HL-60 (cell line): ENCODE measurements at regions not wholly inside any gene's neighbourhood (a gene's known extent, or its start where the extent isn't known, plus 50 kb on each side); places are given as distances from the start of the nearest gene placed in this dataset.

Experiments used
- DNase-seq, 2 experiments: peaks; one replicate each; pipeline ENCODE4 v3.0.0-alpha.2; 2010 to 2020; ENCODE audit warnings: low read depth in 1 of 2, low spot score in 1 of 2
- H3K27ac ChIP-seq: fragments of 250-450 bp; sonication (Bioruptor Pico); replicated peaks from 2 replicates; pipeline ENCODE4 v1.5.1; 2020; ENCODE audit warnings: mild to moderate bottlenecking, moderate library complexity
- H3K27me3 ChIP-seq: fragments of 250-450 bp; sonication (Bioruptor Pico); 2 replicates; pipeline ENCODE4 v1.5.1; 2021; ENCODE audit warnings: mild to moderate bottlenecking, moderate library complexity; ENCODE audit not compliant: insufficient read depth, poor library complexity, severe bottlenecking
- H3K4me3 ChIP-seq: replicated peaks from 2 replicates; pipeline ENCODE4 v1.5.1; 2011; ENCODE audit warnings: mild to moderate bottlenecking, control low read depth, low read length; ENCODE audit not compliant: insufficient read depth
- CTCF ChIP-seq: IDR thresholded peaks from one replicate; pipeline ENCODE4 v1.5.1; 2011; ENCODE audit warnings: low read length, control low read depth, inconsistent platforms; ENCODE audit not compliant: insufficient read depth
- GABPA ChIP-seq: IDR thresholded peaks from 2 replicates; pipeline ENCODE4 v1.6.1; 2012; ENCODE audit warnings: low read depth
- POLR2AphosphoS5 ChIP-seq: IDR thresholded peaks from 2 replicates; pipeline ENCODE4 v1.6.1; 2012; ENCODE audit warnings: low read depth
- REST ChIP-seq: IDR thresholded peaks from 2 replicates; pipeline ENCODE4 v1.6.1; 2012; ENCODE audit warnings: low read depth; ENCODE audit not compliant: insufficient replicate concordance
- SPI1 ChIP-seq: IDR thresholded peaks from 2 replicates; pipeline ENCODE4 v1.6.1; 2012; ENCODE audit warnings: low read depth, mild to moderate bottlenecking, borderline replicate concordance

- Histone ChIP-seq H3K27me3 (no peaks in the 10 kb centered on the region), H3K27ac (no peak overlapping the region), H3K4me3 (no peak overlapping the region)
- TF ChIP-seq CTCF (no peak), GABPA (no peak), POLR2AphosphoS5 (no peak), SPI1 (no peak), REST (no peak)
- no peak for DNase-seq
Observed at GRCh38 chr16:50884066-50884860, 142.4 kb downstream of the CYLD start.

- H3K27ac ChIP-seq: no peak overlapping the region
- H3K4me3 ChIP-seq: no peak overlapping the region
- no peak for DNase-seq
- no peak for TF ChIP-seq REST
- TF ChIP-seq POLR2AphosphoS5: no peak
- no peak for TF ChIP-seq SPI1
- TF ChIP-seq GABPA: no peak
- TF ChIP-seq CTCF: no peak
- H3K27me3 ChIP-seq: no peaks in the 10 kb centered on the region
Observed at GRCh38 chr16:50881956-50882355, 140.1 kb downstream of the CYLD start.

- Histone ChIP-seq H3K27me3 (no peaks in the 10 kb centered on the region), H3K4me3 (no peak overlapping the region), H3K27ac (no peak overlapping the region)
- no peak for DNase-seq
- TF ChIP-seq REST: no peak
- TF ChIP-seq SPI1: no peak
- no peak for TF ChIP-seq GABPA
- TF ChIP-seq CTCF: no peak
- no peak for TF ChIP-seq POLR2AphosphoS5
Observed at GRCh38 chr16:50881331-50881830, 139.5 kb downstream of the CYLD start.
